ENCODE measurements at regions not wholly inside any gene's neighbourhood (a gene's known extent, or its start where the extent isn't known, plus 50 kb on each side); places are given as distances from the start of the nearest gene placed in this dataset.
"Not testable (repeated sequence)": the region's sequence is repeated elsewhere in the genome, so short reads cannot be mapped to it uniquely, and the experiment has no call there.

DNA sequence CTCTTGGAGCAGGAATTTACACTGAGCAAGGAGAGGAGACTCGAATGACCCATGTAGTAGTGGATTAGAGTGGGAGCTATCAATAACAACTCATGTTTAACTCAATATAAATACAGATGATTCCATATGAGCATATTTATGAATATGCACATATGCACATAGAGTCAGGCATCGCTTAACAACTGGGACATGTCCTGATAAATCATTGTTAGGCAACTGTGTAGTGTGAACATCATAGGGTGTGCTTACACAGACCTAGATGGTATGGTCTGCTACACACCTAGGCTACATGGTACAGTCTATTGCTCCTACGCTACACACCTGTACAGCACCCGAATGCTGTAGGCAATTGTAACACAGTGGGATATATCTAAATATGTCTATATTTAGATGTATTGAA lies 75.9 kb upstream of the RALGAPA2 start:
- no peak for DNase-seq

DNA sequence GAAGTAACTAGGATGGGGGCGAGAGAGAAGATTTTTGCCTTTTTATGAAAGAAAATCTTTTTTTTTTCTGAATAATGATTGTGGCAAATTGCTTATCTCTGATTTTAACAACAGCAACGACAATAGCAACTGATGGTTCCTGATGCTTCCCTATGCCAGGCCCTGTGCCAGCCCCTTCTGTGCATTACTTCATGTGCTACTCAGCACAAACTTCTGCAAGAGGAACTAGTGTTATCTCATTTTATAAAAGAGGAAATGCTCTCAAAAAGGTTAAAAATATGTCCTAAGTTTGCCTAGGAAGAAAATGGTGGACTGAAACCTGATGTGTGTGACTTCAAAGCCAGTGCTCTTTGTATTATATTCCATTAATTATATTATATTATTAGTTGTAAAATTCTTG lies 74.0 kb upstream of the RALGAPA2 start:
- no peak for DNase-seq

DNA sequence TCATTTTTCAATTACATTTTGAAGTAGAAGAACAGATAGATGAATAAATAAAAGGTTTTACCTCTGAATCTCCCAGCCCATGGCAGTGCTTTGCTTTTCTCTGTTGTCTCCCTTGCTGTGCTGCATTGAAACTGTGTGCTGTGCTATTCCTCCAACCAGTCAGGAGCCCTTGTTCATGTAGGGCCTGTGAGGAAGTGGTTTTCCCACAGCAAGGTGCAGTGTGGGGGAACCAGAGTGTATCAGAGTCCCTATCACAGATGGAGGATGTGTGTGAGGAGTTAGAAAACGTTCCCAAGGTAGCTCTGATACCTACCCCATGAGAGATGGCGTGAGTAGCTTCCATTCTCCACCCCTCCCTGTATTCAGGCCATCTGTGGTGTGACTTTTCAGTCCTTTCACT lies 72.8 kb upstream of the RALGAPA2 start:
- no peak for DNase-seq

GRCh38 chr20:20784450-20784849 lies 72.0 kb upstream of the RALGAPA2 start:
- DNase-seq = not testable (repeated sequence)

GRCh38 chr20:20783450-20783849 lies 71.0 kb upstream of the RALGAPA2 start:
- DNase-seq = no peak

- no peak for DNase-seq
Observed at GRCh38 chr20:20782755-20783154, 70.3 kb upstream of the RALGAPA2 start.

- no peak for DNase-seq
Observed at GRCh38 chr20:20782231-20782630, 69.8 kb upstream of the RALGAPA2 start.

DNA sequence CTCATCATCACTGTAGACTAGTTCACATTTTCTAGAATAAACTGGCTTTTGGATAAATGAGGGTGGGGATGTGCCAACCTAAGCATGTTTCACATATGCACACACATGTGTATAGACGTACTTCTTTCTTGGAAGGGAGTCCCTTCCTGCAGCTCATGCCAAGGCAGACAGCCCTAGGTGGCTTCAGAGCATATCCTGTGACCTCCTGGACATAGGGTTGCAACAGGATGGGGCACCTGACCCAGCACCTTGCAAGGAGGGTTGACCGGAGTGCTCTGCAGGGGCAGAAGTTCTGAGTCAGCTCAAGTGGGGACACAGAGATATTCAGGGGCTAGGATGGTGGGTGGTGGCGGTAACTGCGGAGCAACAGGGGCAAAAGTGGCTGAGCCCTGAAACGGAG lies 68.6 kb upstream of the RALGAPA2 start:
- DNase-seq = no peak

GRCh38 chr20:20780127-20780824 lies 67.8 kb upstream of the RALGAPA2 start:
- DNase-seq = no peak

GRCh38 chr20:20778676-20779075 lies 66.2 kb upstream of the RALGAPA2 start:
- no peak for DNase-seq

DNA sequence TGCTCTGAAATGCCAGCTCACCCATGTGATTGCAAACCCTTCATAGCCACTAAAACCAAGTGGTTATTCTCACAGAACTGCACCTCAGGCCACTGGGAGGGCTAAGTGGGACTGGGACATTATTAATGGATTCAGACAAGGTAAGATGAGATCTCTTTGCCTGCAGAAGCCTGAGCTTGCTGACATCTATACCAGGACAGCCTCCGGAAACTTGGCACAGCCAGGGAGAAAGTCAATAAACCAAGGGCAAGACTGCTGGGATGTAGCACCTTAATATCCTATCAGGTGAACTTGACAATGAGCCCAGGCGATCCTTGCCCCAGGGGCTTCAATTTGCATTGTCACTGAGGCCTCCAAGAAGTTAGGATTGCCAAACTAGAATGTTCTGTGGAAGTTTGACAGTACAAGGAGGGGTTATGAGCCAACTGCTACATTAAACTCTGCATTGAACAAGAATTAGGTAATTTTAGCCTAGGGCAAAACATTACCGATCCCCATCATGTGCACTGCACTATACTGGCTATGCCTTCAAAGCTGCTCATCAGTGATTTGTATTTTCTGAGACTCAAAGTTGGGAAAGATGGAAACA lies 60.1 kb upstream of the RALGAPA2 start:
- no peak for DNase-seq

DNA sequence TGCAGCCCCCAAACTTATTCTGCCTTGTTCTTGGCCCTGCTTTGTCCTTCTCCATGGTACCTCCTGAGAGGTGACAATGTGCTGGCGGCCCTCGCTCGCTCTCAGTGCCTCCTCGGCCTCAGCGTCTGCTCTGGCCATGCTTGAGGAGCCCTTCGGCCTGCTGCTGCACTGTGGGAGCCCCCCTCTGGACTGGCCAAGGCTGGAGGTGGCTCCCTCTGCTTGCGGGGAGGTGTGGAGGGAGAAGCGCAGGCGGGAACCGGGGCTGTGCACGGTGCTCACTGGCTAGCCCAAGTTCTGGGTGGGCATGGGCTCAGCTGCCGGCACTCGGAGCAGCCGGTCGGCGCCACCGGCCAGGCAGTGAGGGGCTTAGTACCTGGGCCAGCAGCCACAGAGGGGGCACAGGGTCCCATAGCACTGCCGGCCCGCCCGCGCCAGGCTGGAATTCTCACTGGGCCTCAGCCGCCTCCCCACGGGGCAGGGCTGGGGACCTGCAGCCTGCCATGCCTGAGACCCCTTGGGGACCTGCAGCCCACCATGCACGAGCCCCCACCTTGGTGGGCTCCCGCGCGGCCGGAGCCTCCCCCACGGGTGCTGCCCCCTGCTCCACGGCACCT lies 55.9 kb upstream of the RALGAPA2 start:
- DNase-seq = no peak

DNA sequence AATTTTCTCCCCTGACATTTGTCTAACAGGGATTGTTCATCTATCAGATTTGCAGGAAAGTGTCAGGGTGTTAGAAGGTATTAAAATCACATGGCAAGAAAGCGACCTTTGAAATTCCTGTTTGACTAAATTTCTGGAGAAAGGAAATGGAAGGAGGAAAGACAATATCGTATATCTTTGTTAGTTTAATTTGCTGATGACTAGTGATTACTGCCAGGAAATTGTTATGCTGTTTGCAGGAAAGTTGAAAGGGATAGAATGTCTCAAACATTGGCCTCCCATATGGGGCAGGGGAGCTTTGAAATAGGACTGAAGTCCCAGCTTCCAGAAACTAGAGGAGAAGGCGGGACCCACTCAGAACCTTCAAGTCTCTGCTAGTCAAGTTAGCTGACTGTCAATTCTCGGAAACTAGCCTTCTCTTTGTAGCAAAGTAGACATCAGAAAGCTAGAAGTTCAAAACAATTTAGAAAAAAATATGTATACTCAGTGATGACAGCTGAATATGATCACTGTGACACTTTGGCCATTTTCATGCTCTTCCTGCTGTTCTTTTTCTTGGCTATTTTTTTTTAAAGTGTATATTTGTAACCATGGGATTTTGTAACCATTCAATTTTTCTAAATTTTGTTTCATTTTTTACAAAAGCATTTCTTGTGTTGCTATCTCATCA lies 53.4 kb upstream of the RALGAPA2 start:
- DNase-seq = no peak

GRCh38 chr20:20763650-20764049 lies 51.2 kb upstream of the RALGAPA2 start:
- DNase-seq = no peak

Data from stimulated activated CD4-positive, alpha-beta T cell treated with anti-CD3 and anti-CD28 coated beads, Interleukin-4, amount 100 ng/mL, for 24 hours (primary cell).